Testis (tissue), 2 donors: ENCODE measurements at regions not wholly inside any gene's neighbourhood (a gene's known extent, or its start where the extent isn't known, plus 50 kb on each side); places are given as distances from the start of the nearest gene placed in this dataset.
A peak's percentile ranks its signal among the peaks of the same experiment; 100 is the strongest.

Source experiments
- DNase-seq: peaks from one replicate; pipeline ENCODE4 v3.0.0-alpha.2; 2019
- H3K27ac ChIP-seq, 2 donors: fragments of 200-600 bp; sonication (generic); one replicate each; pipeline ENCODE4 v1.5.1; 2019
- H3K27me3 ChIP-seq: fragments of 200-600 bp; sonication (generic); one replicate; pipeline ENCODE4 v1.5.1; 2019
- H3K36me3 ChIP-seq: fragments of 200-600 bp; sonication (generic); one replicate; pipeline ENCODE4 v1.5.1; 2017; ENCODE audit warnings: low read depth; ENCODE audit errors: missing control alignments
- H3K4me1 ChIP-seq: fragments of 200-600 bp; sonication (generic); one replicate; pipeline ENCODE4 v1.5.1; 2019
- H3K4me3 ChIP-seq, 2 donors: fragments of 200-600 bp; sonication (generic); one replicate each; pipeline ENCODE4 v1.5.1; 2017 to 2019
- H3K9me3 ChIP-seq: fragments of 200-600 bp; sonication (generic); one replicate; pipeline ENCODE4 v1.5.1; 2017
- POLR2A ChIP-seq: fragments of 450-650 bp; IDR thresholded peaks from one replicate; pipeline ENCODE4 v1.6.1; 2017; ENCODE audit warnings: antibody characterized with exemption, mild to moderate bottlenecking, moderate library complexity
- WGBS, 2 donors: methylation state at CpG; one replicate each; pipeline ENCODE4 v1.1.5; 2018; 5-methylcytosine and 5-hydroxymethylcytosine counted together
- intact Hi-C: fragments of 100-400 bp; cut with DNase I; formaldehyde crosslinking; loops from one replicate; pipeline ENCODE4 v1.15.1; 2023; ENCODE audit warnings: low total_unique reads
- TF ChIP-seq, protein P1 (sequence below), 3 experiments: fragments of 450-650 bp in 2 of 3; fragments of 200-600 bp in 1 of 3; sonication (generic) in 1 of 3; IDR thresholded peaks; one replicate each; pipeline ENCODE4 v1.5.1; 2016 to 2019; ENCODE audit warnings: antibody characterized with exemption in 3 of 3, mild to moderate bottlenecking in 2 of 3, moderate library complexity in 1 of 3

DNA sequence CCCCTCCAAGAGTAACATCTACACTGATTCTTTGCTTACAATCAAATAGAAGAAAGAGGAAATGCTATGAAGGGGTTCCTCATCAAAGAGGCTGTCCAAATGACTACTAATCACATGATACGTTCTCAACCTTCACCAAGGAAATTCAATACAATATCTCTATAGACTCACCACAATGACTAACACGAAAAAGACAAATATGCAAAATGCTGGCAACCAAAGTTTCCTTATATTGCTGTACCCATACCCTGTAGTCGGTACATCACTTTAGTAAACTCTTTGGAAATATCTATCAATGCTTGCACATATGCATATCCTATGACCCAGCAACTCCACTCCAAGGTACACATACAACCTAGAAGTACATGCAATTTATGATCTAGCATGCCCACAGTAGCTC, 1296.6 kb downstream of the AACS start:
- intact Hi-C loops = no loop called here
- H3K27ac ChIP-seq = no peak overlapping the region
- H3K36me3 ChIP-seq = no peaks in the 10 kb centered on the region
- no peaks in the 10 kb centered on the region for H3K9me3 ChIP-seq
- TF ChIP-seq POLR2A = no peak
- TF ChIP-seq, protein P1, sequence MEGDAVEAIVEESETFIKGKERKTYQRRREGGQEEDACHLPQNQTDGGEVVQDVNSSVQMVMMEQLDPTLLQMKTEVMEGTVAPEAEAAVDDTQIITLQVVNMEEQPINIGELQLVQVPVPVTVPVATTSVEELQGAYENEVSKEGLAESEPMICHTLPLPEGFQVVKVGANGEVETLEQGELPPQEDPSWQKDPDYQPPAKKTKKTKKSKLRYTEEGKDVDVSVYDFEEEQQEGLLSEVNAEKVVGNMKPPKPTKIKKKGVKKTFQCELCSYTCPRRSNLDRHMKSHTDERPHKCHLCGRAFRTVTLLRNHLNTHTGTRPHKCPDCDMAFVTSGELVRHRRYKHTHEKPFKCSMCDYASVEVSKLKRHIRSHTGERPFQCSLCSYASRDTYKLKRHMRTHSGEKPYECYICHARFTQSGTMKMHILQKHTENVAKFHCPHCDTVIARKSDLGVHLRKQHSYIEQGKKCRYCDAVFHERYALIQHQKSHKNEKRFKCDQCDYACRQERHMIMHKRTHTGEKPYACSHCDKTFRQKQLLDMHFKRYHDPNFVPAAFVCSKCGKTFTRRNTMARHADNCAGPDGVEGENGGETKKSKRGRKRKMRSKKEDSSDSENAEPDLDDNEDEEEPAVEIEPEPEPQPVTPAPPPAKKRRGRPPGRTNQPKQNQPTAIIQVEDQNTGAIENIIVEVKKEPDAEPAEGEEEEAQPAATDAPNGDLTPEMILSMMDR (IDR thresholded peaks at IDR 0.05) = no peak
- no peak overlapping the region for H3K4me3 ChIP-seq
- H3K27me3 ChIP-seq = no peaks in the 10 kb centered on the region
- no peak for DNase-seq
- 81% methylated on average over 3 of the region's 3 CpGs for WGBS, 2 donors
- no peaks in the 10 kb centered on the region for H3K4me1 ChIP-seq

DNA sequence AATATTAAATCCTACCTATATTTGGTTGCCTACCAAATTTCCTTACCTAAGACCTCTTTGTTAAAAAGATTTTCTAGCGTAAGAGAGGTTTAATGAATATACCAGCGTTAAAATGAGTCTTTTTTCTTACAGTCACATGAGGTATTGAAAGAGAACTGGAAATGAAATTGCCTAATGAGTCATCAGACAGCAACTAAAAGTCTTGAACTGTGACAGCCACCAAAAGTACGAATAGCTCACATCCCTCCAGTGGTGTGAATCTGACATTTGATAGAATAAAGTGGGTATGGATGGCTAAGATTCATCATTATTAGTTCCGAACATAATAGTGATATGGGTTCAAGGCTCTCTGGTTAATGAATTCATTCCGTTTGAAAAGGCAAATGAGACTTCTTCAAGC, 1297.3 kb downstream of the AACS start:
- intact Hi-C loops = no loop called here
- Histone ChIP-seq H3K36me3 (no peaks in the 10 kb centered on the region), H3K27me3 (no peaks in the 10 kb centered on the region), H3K4me1 (no peaks in the 10 kb centered on the region), H3K9me3 (no peaks in the 10 kb centered on the region), H3K27ac (no peak overlapping the region), H3K4me3 (no peak overlapping the region)
- WGBS, 2 donors = 66 to 74% methylated on average over 5 of the region's 5 CpGs
- DNase-seq = no peak
- TF ChIP-seq POLR2A = no peak
- TF ChIP-seq, protein P1 (IDR thresholded peaks at IDR 0.05) = no peak

DNA sequence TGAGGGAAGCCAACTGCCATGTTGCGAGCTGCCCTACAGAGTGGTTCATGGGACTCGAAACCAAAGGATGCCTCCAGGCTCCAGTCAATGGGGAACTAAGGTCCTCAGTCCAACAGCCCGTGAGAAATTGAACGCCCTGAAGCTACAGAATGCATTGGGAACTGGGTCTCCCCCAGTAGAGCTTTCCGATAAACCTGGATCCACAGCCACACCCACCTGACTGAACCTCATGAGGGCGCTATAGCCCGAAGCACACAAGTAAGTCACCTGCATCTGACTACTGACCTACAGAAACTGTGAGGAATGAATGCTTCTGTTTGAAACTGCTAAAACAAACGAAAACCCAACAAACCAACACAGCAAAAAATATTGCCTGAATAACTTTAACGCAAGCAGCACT, 1297.7 kb downstream of the AACS start:
- 62 to 68% methylated on average over 7 to 9 of the region's 9 CpGs for WGBS, 2 donors

DNA sequence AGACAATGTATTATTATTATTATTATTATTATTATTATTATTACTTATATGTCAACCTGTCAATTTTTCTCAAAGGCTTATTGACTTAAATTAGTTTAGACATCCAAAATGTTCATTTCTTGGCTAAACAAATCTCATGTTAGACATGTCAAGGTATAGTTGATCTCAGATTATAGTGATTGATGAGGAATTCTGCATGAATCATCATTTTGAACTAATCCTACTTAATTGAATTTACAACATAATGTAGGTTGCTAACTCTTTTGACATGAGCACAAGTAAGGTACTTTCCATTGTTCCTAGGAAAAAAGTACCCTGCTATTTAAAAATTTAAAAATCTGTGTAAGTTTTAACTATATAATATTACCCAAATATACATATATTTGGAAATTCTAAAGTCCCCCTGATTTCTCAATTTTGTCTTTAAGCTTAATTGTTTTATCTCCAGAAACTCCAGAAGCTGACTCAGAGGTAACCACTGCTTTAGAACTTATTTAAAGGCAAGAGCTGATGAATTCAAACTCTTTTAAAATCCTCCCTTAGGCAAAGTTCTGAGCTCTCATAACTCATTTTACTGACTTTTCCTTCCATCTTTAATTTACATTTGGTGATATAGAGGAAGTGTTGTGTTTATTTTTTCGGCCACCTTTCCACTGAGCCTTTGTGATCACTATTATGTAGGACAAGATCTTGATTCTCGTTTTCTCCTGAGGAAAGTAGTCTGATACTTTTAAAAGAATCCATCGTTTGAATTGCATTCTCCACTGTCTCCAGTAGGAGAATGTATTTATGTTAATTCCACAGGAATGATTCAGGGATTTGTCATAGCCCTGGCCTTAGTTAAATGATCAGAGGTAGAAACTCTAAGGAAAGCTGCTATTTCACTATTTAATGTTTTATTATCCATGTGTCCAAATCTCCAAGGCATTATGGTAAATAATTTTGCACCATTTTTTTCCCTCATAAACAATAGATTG, 1304.5 kb downstream of the AACS start:
- H3K27ac ChIP-seq = no peak overlapping the region
- TF ChIP-seq POLR2A = no peak
- TF ChIP-seq, protein P1 (IDR thresholded peaks at IDR 0.05) = no peak
- no peak overlapping the region for H3K4me3 ChIP-seq
- H3K4me1 ChIP-seq = no peaks in the 10 kb centered on the region
- DNase-seq = no peak
- H3K9me3 ChIP-seq = no peaks in the 10 kb centered on the region
- H3K36me3 ChIP-seq = no peaks in the 10 kb centered on the region
- intact Hi-C loops = no loop called here
- H3K27me3 ChIP-seq = no peaks in the 10 kb centered on the region
- WGBS, 2 donors = 68 to 76% methylated on average over 3 of the region's 3 CpGs

More for the DNA sequence above, 1297.7 kb downstream of the AACS start:
- Histone ChIP-seq H3K27me3 (no peaks in the 10 kb centered on the region), H3K4me3 (no peak overlapping the region), H3K27ac (no peak overlapping the region), H3K4me1 (no peaks in the 10 kb centered on the region), H3K36me3 (no peaks in the 10 kb centered on the region), H3K9me3 (no peaks in the 10 kb centered on the region)
- TF ChIP-seq, protein P1 (IDR thresholded peaks at IDR 0.05) = no peak
- no peak for TF ChIP-seq POLR2A
- peak; percentile 34 for DNase-seq
- intact Hi-C loops = no loop called here
